ENCODE measurements at regions not wholly inside any gene's neighbourhood (a gene's known extent, or its start where the extent isn't known, plus 50 kb on each side); places are given as distances from the start of the nearest gene placed in this dataset.
A peak's percentile ranks its signal among the peaks of the same experiment; 100 is the strongest.
"Not testable (repeated sequence)": the region's sequence is repeated elsewhere in the genome, so short reads cannot be mapped to it uniquely, and the experiment has no call there.

- FAIRE-seq (no peak), DNase-seq (ENCODE audit: low read depth) (no peak)
- Histone ChIP-seq H3K27me3 (ENCODE audit: control insufficient read depth, insufficient read depth, low read length) (no peaks in the 10 kb centered on the region), H3K36me3 (ENCODE audit: control insufficient read depth, insufficient read depth, low read length) (no peaks in the 10 kb centered on the region), H3K4me3 (ENCODE audit: low read depth, low read length) (no peak overlapping the region)
- TF ChIP-seq, protein P1, sequence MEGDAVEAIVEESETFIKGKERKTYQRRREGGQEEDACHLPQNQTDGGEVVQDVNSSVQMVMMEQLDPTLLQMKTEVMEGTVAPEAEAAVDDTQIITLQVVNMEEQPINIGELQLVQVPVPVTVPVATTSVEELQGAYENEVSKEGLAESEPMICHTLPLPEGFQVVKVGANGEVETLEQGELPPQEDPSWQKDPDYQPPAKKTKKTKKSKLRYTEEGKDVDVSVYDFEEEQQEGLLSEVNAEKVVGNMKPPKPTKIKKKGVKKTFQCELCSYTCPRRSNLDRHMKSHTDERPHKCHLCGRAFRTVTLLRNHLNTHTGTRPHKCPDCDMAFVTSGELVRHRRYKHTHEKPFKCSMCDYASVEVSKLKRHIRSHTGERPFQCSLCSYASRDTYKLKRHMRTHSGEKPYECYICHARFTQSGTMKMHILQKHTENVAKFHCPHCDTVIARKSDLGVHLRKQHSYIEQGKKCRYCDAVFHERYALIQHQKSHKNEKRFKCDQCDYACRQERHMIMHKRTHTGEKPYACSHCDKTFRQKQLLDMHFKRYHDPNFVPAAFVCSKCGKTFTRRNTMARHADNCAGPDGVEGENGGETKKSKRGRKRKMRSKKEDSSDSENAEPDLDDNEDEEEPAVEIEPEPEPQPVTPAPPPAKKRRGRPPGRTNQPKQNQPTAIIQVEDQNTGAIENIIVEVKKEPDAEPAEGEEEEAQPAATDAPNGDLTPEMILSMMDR (IDR thresholded peaks at IDR 0.05; ENCODE audit: insufficient read depth, low read length, severe bottlenecking), result no peak
Observed at GRCh38 chr15:91447991-91448644, 348.1 kb downstream of the SV2B start.

GRCh38 chr15:91453376-91453775 is 353.3 kb downstream of the SV2B start:
- not testable (repeated sequence) for FAIRE-seq; H3K36me3 ChIP-seq (ENCODE audit: control insufficient read depth, insufficient read depth, low read length); DNase-seq (ENCODE audit: low read depth); H3K27me3 ChIP-seq (ENCODE audit: control insufficient read depth, insufficient read depth, low read length); H3K4me3 ChIP-seq (ENCODE audit: low read depth, low read length)

DNA sequence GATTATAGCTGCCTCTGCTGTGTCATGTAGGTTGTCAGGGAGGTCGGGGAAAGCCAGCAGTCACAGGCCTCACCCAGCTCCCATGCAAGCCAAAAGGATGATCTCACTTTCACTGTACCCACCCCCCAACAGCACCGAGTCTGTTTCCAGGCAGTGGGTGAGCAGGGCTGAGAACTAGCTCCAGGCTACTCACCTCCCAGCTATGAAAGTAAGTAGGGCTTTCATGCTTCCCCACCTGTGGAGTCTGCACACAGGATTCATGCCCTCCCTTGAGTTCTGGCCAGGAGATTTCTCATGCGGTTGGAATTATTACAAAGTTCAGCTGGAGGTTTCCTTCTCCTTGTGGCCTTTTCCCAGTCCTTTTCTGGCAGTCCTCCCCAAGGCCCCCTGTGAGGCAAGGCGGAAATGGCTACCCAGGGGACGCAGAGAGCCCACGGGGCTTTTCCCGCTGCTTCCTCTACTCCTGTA is 356.2 kb downstream of the SV2B start:
- Histone ChIP-seq H3K27me3 (ENCODE audit: control insufficient read depth, insufficient read depth, low read length) (no peaks in the 10 kb centered on the region), H3K36me3 (ENCODE audit: control insufficient read depth, insufficient read depth, low read length) (no peaks in the 10 kb centered on the region), H3K4me3 (ENCODE audit: low read depth, low read length) (no peak overlapping the region)
- peak; percentile 69 for DNase-seq (ENCODE audit: low read depth)
- no peak for FAIRE-seq
- TF ChIP-seq, protein P1 (IDR thresholded peaks at IDR 0.05; ENCODE audit: insufficient read depth, low read length, severe bottlenecking), result no peak

GRCh38 chr15:91456921-91457320 is 356.9 kb downstream of the SV2B start:
- DNase-seq (ENCODE audit: low read depth) (peak; percentile 12), FAIRE-seq (no peak)
- TF ChIP-seq, protein P1 (IDR thresholded peaks at IDR 0.05; ENCODE audit: insufficient read depth, low read length, severe bottlenecking), result no peak
- no peaks in the 10 kb centered on the region for H3K27me3 ChIP-seq (ENCODE audit: control insufficient read depth, insufficient read depth, low read length)
- H3K36me3 ChIP-seq (ENCODE audit: control insufficient read depth, insufficient read depth, low read length), result no peaks in the 10 kb centered on the region
- H3K4me3 ChIP-seq (ENCODE audit: low read depth, low read length), result no peak overlapping the region

DNA sequence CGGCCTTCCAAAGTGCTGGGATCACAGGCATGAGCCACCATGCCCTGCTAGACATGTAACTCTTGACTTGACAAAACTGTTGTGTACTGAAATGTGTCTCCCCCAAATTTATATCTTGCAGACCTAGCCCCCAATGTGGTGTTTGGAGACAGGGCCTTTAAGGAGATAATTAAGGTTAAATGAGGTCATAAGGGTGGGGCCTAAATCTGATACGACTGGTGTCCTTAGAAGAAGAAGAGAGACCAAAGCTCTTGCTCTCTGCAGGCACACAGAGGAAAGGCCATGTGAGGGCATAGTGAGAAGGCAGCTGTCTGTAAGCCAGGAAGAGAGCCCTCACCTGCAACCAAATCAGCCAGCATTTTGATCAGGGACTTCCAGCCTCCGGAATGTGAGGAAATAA is 361.3 kb downstream of the SV2B start:
- Histone ChIP-seq H3K27me3 (ENCODE audit: control insufficient read depth, insufficient read depth, low read length) (no peaks in the 10 kb centered on the region), H3K36me3 (ENCODE audit: control insufficient read depth, insufficient read depth, low read length) (no peaks in the 10 kb centered on the region), H3K4me3 (ENCODE audit: low read depth, low read length) (no peak overlapping the region)
- TF ChIP-seq, protein P1 (IDR thresholded peaks at IDR 0.05; ENCODE audit: insufficient read depth, low read length, severe bottlenecking), result no peak
- FAIRE-seq (no peak), DNase-seq (ENCODE audit: low read depth) (no peak)

- FAIRE-seq (no peak), DNase-seq (ENCODE audit: low read depth) (peak; percentile 14)
- Histone ChIP-seq H3K4me3 (ENCODE audit: low read depth, low read length) (no peak overlapping the region), H3K36me3 (ENCODE audit: control insufficient read depth, insufficient read depth, low read length) (no peaks in the 10 kb centered on the region), H3K27me3 (ENCODE audit: control insufficient read depth, insufficient read depth, low read length) (no peaks in the 10 kb centered on the region)
- TF ChIP-seq, protein P1 (IDR thresholded peaks at IDR 0.05; ENCODE audit: insufficient read depth, low read length, severe bottlenecking), result no peak
Observed at GRCh38 chr15:91465086-91465485, 365.0 kb downstream of the SV2B start.
